ENCODE measurements at regions not wholly inside any gene's neighbourhood (a gene's known extent, or its start where the extent isn't known, plus 50 kb on each side); places are given as distances from the start of the nearest gene placed in this dataset.

DNA sequence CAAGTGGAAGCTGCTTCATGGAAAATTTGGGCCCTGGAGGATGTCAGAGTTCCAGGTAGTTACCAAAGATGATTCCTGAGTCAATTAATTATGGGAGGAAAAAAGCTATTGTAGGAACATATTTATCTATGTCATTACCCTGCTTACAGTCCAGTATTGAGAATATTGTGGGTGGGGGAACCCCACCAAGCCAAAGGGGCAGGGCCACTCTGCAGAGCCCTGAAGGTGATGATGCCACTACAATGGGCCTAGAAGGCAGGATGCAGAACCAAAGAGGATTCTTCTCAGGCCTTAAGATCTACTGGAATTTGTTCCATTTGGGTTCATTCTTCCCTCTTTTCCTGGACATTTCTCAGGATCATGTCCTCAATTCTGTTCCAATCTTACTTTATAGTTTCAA, 375.2 kb upstream of the MARCKS start:
- Mint-ChIP-seq H3K27me3 (no peaks in the 10 kb centered on the region), H3K9me3 (no peaks in the 10 kb centered on the region), H3K27ac (ENCODE audit: low read depth) (no peak overlapping the region), H3K4me1 (no peaks in the 10 kb centered on the region), H3K4me3 (no peak overlapping the region), H3K36me3 (ENCODE audit: insufficient read depth) (no peaks in the 10 kb centered on the region)
- DNase-seq (ENCODE audit: low spot score in 2 of 2): no peak
- ATAC-seq (replicated peaks; ENCODE audit: extremely low read depth, poor library complexity, severe bottlenecking): no peak

DNA sequence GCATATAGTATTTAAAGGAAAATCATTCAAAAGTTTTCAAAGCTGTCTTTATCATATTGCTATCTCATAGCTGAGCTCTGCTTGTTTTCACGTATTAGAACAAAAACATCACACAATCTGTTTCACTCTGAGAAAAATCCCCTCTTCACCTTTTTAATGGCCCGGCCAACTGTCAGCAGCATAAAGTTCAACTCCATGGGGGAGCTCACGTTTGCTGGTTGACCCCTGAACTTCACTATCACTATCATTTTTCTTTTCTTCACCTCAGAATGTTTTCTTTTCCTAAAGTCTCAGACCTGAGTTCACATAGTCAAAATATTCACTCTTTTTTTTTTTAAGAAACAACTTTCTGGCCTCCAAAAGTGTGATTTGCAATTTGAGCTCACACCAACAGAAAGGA, 374.4 kb upstream of the MARCKS start:
- Mint-ChIP-seq H3K9me3 (no peaks in the 10 kb centered on the region), H3K36me3 (ENCODE audit: insufficient read depth) (no peaks in the 10 kb centered on the region), H3K27me3 (no peaks in the 10 kb centered on the region), H3K4me1 (no peaks in the 10 kb centered on the region), H3K27ac (ENCODE audit: low read depth) (no peak overlapping the region), H3K4me3 (no peak overlapping the region)
- DNase-seq (ENCODE audit: low spot score in 2 of 2): no peak
- ATAC-seq (replicated peaks; ENCODE audit: extremely low read depth, poor library complexity, severe bottlenecking): no peak

- Mint-ChIP-seq H3K4me3 (no peak overlapping the region), H3K36me3 (ENCODE audit: insufficient read depth) (no peaks in the 10 kb centered on the region), H3K27me3 (no peaks in the 10 kb centered on the region), H3K4me1 (no peaks in the 10 kb centered on the region), H3K27ac (ENCODE audit: low read depth) (no peak overlapping the region), H3K9me3 (no peaks in the 10 kb centered on the region)
- DNase-seq (ENCODE audit: low spot score in 2 of 2): no peak
- ATAC-seq (replicated peaks; ENCODE audit: extremely low read depth, poor library complexity, severe bottlenecking): no peak
Observed at GRCh38 chr6:113486199-113486598, 370.9 kb upstream of the MARCKS start.

- DNase-seq (ENCODE audit: low spot score in 2 of 2) (no peak), ATAC-seq (replicated peaks; ENCODE audit: extremely low read depth, poor library complexity, severe bottlenecking) (no peak)
- H3K27me3 Mint-ChIP-seq: no peaks in the 10 kb centered on the region
- no peaks in the 10 kb centered on the region for H3K4me1 Mint-ChIP-seq
- no peak overlapping the region for H3K27ac Mint-ChIP-seq (ENCODE audit: low read depth)
- H3K4me3 Mint-ChIP-seq: no peak overlapping the region
- no peaks in the 10 kb centered on the region for H3K36me3 Mint-ChIP-seq (ENCODE audit: insufficient read depth)
- no peaks in the 10 kb centered on the region for H3K9me3 Mint-ChIP-seq
Observed at GRCh38 chr6:113487489-113488058, 369.6 kb upstream of the MARCKS start.

GRCh38 chr6:113488061-113488460, 369.1 kb upstream of the MARCKS start:
- Mint-ChIP-seq H3K4me3 (no peak overlapping the region), H3K4me1 (no peaks in the 10 kb centered on the region), H3K36me3 (ENCODE audit: insufficient read depth) (no peaks in the 10 kb centered on the region), H3K27me3 (no peaks in the 10 kb centered on the region), H3K27ac (ENCODE audit: low read depth) (no peak overlapping the region), H3K9me3 (no peaks in the 10 kb centered on the region)
- DNase-seq (ENCODE audit: low spot score in 2 of 2) (no peak), ATAC-seq (replicated peaks; ENCODE audit: extremely low read depth, poor library complexity, severe bottlenecking) (no peak)

DNA sequence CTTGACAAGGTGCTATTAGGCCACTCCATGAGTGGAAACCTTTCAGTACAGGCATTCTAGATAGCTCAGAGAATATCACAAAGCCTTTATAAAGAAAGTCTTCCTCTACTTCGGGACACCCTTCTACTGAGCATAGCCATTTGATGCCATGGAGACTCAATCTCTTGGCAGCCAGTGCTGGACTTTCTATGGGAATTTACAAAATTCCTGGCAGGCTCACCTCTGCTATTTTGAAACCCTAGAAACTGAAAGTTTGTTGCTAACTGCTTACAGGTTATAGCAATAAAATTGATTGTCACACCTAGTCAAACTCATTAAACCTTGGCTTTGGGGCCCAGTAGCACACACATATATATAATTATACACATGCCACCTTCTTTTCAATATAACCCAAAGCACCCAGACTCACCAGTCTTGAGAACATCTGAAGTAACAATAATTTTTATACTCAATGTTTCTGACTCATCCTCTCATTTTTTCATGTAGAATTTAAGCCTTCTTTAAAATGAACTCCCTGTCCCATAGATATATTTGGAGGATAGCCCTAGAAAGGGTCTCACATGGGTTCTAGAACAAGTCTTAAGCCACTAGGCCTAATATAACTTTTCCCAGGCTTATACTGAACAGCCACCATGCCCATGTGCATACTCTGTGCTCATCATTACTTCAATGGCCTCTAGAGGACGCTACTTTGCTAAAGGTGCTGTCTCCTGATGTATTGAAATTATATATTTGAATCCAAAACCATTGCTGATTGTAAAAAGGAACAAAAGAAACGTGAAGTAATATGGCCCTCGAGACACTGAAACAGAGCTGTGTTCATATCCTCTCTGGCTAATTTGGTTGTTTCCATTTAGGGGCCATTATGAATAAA, 368.1 kb upstream of the MARCKS start:
- Mint-ChIP-seq H3K4me1 (no peaks in the 10 kb centered on the region), H3K36me3 (ENCODE audit: insufficient read depth) (no peaks in the 10 kb centered on the region), H3K27ac (ENCODE audit: low read depth) (no peak overlapping the region), H3K27me3 (no peaks in the 10 kb centered on the region), H3K4me3 (no peak overlapping the region), H3K9me3 (no peaks in the 10 kb centered on the region)
- DNase-seq (ENCODE audit: low spot score in 2 of 2) (no peak), ATAC-seq (replicated peaks; ENCODE audit: extremely low read depth, poor library complexity, severe bottlenecking) (no peak)

GRCh38 chr6:113489952-113490746, 367.0 kb upstream of the MARCKS start:
- no peak for ATAC-seq (replicated peaks; ENCODE audit: extremely low read depth, poor library complexity, severe bottlenecking)
- DNase-seq (ENCODE audit: low spot score in 2 of 2): no peak
- no peaks in the 10 kb centered on the region for H3K4me1 Mint-ChIP-seq
- no peak overlapping the region for H3K4me3 Mint-ChIP-seq
- H3K27me3 Mint-ChIP-seq: no peaks in the 10 kb centered on the region
- H3K27ac Mint-ChIP-seq (ENCODE audit: low read depth): no peak overlapping the region
- no peaks in the 10 kb centered on the region for H3K9me3 Mint-ChIP-seq
- H3K36me3 Mint-ChIP-seq (ENCODE audit: insufficient read depth): no peaks in the 10 kb centered on the region

DNA sequence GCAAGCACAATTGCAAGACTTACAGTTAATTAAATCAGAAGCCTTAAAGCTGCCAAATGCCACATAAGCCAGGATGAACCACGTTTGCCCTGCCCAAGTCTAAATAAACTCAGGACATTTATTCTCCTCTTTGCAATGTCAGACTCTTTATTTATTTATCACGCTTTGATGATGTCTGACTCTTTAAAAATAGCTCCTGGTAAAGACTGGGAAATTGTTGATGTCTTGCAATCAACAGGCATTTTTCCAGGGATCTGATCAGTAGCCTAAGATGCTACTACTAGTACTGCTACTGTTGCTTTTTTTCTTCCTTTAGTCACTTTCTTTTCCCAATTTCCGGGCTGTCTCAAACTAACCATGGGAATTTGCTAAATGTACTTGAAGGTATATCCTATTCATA, 365.8 kb upstream of the MARCKS start:
- DNase-seq (ENCODE audit: low spot score in 2 of 2): no peak
- H3K4me1 Mint-ChIP-seq: no peaks in the 10 kb centered on the region
- H3K27ac Mint-ChIP-seq (ENCODE audit: low read depth): no peak overlapping the region
- H3K36me3 Mint-ChIP-seq (ENCODE audit: insufficient read depth): no peaks in the 10 kb centered on the region
- no peaks in the 10 kb centered on the region for H3K27me3 Mint-ChIP-seq
- H3K9me3 Mint-ChIP-seq: no peaks in the 10 kb centered on the region
- H3K4me3 Mint-ChIP-seq: no peak overlapping the region
- ATAC-seq (replicated peaks; ENCODE audit: extremely low read depth, poor library complexity, severe bottlenecking): no peak

- Mint-ChIP-seq H3K4me1 (no peaks in the 10 kb centered on the region), H3K27me3 (no peaks in the 10 kb centered on the region), H3K9me3 (no peaks in the 10 kb centered on the region), H3K36me3 (ENCODE audit: insufficient read depth) (no peaks in the 10 kb centered on the region), H3K27ac (ENCODE audit: low read depth) (no peak overlapping the region), H3K4me3 (no peak overlapping the region)
- ATAC-seq (replicated peaks; ENCODE audit: extremely low read depth, poor library complexity, severe bottlenecking): no peak
- no peak for DNase-seq (ENCODE audit: low spot score in 2 of 2)
Observed at GRCh38 chr6:113493991-113494390, 363.2 kb upstream of the MARCKS start.

GRCh38 chr6:113495521-113495920, 361.6 kb upstream of the MARCKS start:
- no peak overlapping the region for H3K27ac Mint-ChIP-seq (ENCODE audit: low read depth)
- ATAC-seq (replicated peaks; ENCODE audit: extremely low read depth, poor library complexity, severe bottlenecking) (no peak), DNase-seq (ENCODE audit: low spot score in 2 of 2) (no peak)
- no peaks in the 10 kb centered on the region for H3K27me3 Mint-ChIP-seq
- H3K9me3 Mint-ChIP-seq: peaks cover 8% of the 10 kb centered on the region
- no peaks in the 10 kb centered on the region for H3K4me1 Mint-ChIP-seq
- H3K36me3 Mint-ChIP-seq (ENCODE audit: insufficient read depth): no peaks in the 10 kb centered on the region
- no peak overlapping the region for H3K4me3 Mint-ChIP-seq

DNA sequence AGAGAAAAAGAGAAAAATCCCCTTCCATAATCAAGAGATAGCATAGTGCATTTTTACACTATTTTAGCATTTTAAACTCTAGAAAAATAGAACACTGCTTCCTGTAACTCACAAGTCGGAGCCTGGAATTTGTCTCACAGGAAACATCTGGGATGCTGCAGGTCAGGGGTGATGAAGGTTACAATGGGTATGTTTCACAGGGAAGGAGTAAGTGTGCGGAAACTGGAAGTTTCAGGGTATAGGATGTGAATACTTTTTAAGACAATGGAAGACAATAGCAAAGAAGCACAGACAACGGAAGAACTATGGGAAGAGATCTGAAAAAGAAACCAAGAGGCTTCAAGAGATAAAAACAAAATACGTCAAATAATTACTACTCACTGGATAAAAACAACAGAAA, 361.0 kb upstream of the MARCKS start:
- ATAC-seq (replicated peaks; ENCODE audit: extremely low read depth, poor library complexity, severe bottlenecking) (no peak), DNase-seq (ENCODE audit: low spot score in 2 of 2) (no peak)
- Mint-ChIP-seq H3K9me3 (peaks cover 9% of the 10 kb centered on the region), H3K27ac (ENCODE audit: low read depth) (no peak overlapping the region), H3K36me3 (ENCODE audit: insufficient read depth) (no peaks in the 10 kb centered on the region), H3K4me3 (no peak overlapping the region), H3K4me1 (no peaks in the 10 kb centered on the region), H3K27me3 (no peaks in the 10 kb centered on the region)

GRCh38 chr6:113500221-113500620, 356.9 kb upstream of the MARCKS start:
- Mint-ChIP-seq H3K27me3 (no peaks in the 10 kb centered on the region), H3K4me1 (no peaks in the 10 kb centered on the region), H3K4me3 (no peak overlapping the region), H3K27ac (ENCODE audit: low read depth) (no peak overlapping the region), H3K9me3 (peaks cover 9% of the 10 kb centered on the region), H3K36me3 (ENCODE audit: insufficient read depth) (no peaks in the 10 kb centered on the region)
- DNase-seq (ENCODE audit: low spot score in 2 of 2) (no peak), ATAC-seq (replicated peaks; ENCODE audit: extremely low read depth, poor library complexity, severe bottlenecking) (no peak)

All from central memory CD8-positive, alpha-beta T cell (primary cell).